Activated naive CD8-positive, alpha-beta T cell (primary cell): ENCODE measurements at regions not wholly inside any gene's neighbourhood (a gene's known extent, or its start where the extent isn't known, plus 50 kb on each side); places are given as distances from the start of the nearest gene placed in this dataset.
"Not testable (repeated sequence)": the region's sequence is repeated elsewhere in the genome, so short reads cannot be mapped to it uniquely, and the experiment has no call there.

Source experiments
- H3K27ac Mint-ChIP-seq: one replicate; pipeline ENCODE4 v1.8.0; 2021; ENCODE audit warnings: mixed read lengths
- H3K27me3 Mint-ChIP-seq: one replicate; pipeline ENCODE4 v1.8.0; 2021; ENCODE audit warnings: mixed read lengths
- H3K36me3 Mint-ChIP-seq: one replicate; pipeline ENCODE4 v1.8.0; 2021; ENCODE audit warnings: mixed read lengths
- H3K4me1 Mint-ChIP-seq: one replicate; pipeline ENCODE4 v1.8.0; 2021; ENCODE audit warnings: low read depth, mixed read lengths
- H3K4me3 Mint-ChIP-seq: one replicate; pipeline ENCODE4 v1.8.0; 2021; ENCODE audit warnings: mild to moderate bottlenecking, mixed read lengths
- H3K9me3 Mint-ChIP-seq: one replicate; pipeline ENCODE4 v1.8.0; 2021; ENCODE audit warnings: low read depth, mixed read lengths

GRCh38 chr1:234835239-234835638 is 225.3 kb upstream of the IRF2BP2 start:
- Mint-ChIP-seq H3K36me3 (no peaks in the 10 kb centered on the region), H3K27ac (no peak overlapping the region), H3K27me3 (no peaks in the 10 kb centered on the region), H3K4me3 (no peak overlapping the region), H3K9me3 (no peaks in the 10 kb centered on the region), H3K4me1 (peaks cover 12% of the 10 kb centered on the region)

GRCh38 chr1:234833646-234834045 is 223.7 kb upstream of the IRF2BP2 start:
- H3K4me3 Mint-ChIP-seq = no peak overlapping the region
- H3K36me3 Mint-ChIP-seq = no peaks in the 10 kb centered on the region
- H3K4me1 Mint-ChIP-seq = peaks cover 16% of the 10 kb centered on the region
- H3K27ac Mint-ChIP-seq = no peak overlapping the region
- H3K9me3 Mint-ChIP-seq = no peaks in the 10 kb centered on the region
- H3K27me3 Mint-ChIP-seq = no peaks in the 10 kb centered on the region

DNA sequence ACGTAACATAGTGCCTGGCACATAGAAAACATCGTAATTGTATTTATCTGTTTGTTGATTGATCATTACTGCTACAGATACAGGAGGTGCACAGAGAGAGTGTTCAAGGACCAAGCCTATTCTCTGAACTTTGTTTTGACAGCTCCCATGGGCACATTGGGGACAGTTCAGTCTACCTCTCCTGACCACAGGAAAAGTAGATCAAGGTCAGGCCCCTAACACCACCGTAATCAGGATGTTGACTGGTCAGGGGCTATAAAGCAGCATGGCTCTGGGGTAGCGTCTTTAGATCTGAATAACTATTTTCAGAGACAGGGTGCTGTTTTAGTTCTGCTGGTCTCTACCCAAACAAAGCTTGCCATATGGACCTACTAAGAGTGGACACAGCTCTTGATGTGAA is 223.1 kb upstream of the IRF2BP2 start:
- Mint-ChIP-seq H3K36me3 (no peaks in the 10 kb centered on the region), H3K4me3 (no peak overlapping the region), H3K9me3 (no peaks in the 10 kb centered on the region), H3K27me3 (no peaks in the 10 kb centered on the region), H3K4me1 (peaks cover 12% of the 10 kb centered on the region), H3K27ac (no peak overlapping the region)

GRCh38 chr1:234827656-234828055 is 217.7 kb upstream of the IRF2BP2 start:
- H3K27me3 Mint-ChIP-seq = no peaks in the 10 kb centered on the region
- H3K27ac Mint-ChIP-seq = no peak overlapping the region
- peaks cover 7% of the 10 kb centered on the region for H3K4me1 Mint-ChIP-seq
- H3K36me3 Mint-ChIP-seq = no peaks in the 10 kb centered on the region
- H3K4me3 Mint-ChIP-seq = no peak overlapping the region
- H3K9me3 Mint-ChIP-seq = no peaks in the 10 kb centered on the region

- Mint-ChIP-seq H3K27me3 (no peaks in the 10 kb centered on the region), H3K4me3 (no peak overlapping the region), H3K27ac (no peak overlapping the region), H3K36me3 (no peaks in the 10 kb centered on the region), H3K4me1 (peaks cover 7% of the 10 kb centered on the region), H3K9me3 (no peaks in the 10 kb centered on the region)
These were observed 217.2 kb upstream of the IRF2BP2 start for GRCh38 chr1:234827181-234827580.

DNA sequence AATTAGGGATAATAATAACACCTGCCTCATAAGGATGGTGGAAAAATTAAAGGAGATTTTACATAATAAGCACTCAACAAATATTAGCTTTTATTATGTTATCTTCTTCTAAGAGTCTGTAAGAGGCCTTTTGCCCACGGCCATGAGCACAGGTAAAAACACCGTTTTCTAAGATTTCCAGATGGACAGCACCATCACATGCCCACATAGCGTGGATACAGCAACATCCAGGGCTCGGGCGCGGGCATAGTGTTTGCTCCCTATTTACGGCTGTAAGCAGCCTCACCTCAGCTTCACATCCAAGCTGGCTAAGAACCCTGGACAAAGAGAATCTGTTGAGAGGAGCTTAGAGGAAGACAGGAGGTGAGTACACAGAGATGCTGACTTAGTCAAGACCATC is 216.4 kb upstream of the IRF2BP2 start:
- H3K27me3 Mint-ChIP-seq = no peaks in the 10 kb centered on the region
- H3K9me3 Mint-ChIP-seq = no peaks in the 10 kb centered on the region
- H3K27ac Mint-ChIP-seq = no peak overlapping the region
- H3K36me3 Mint-ChIP-seq = no peaks in the 10 kb centered on the region
- no peak overlapping the region for H3K4me3 Mint-ChIP-seq
- peaks cover 7% of the 10 kb centered on the region for H3K4me1 Mint-ChIP-seq

DNA sequence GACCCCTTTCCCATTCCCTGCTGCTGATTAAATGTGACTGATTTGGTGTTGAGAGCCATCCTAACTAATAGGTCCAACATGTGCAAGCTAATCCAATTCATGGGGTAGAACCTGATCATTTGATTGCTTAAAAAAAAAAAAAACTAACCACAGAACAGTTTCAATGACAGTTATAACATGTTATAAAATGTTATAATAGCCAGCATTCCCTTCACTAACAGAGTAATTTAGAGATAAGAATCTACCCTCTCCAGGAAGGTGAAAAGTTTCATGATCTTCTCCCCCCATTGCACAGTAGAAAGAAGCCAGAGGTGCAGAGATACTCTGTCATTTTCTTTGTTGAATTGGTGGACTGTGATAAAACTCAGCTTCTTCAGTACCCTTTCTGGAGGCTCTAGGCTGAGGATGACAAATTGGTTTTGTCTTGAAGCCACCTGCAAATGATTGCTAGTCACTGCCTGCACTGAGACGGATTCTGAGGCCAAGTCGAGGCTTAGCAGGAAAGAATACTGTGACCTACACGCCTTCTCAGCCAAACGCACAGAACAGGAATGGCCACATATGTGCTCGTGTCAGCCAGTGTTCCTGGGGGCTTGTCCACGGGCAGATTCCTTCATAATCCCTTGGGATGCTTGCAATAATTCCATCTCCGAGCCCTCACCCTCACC is 215.7 kb upstream of the IRF2BP2 start:
- H3K36me3 Mint-ChIP-seq = no peaks in the 10 kb centered on the region
- H3K9me3 Mint-ChIP-seq = no peaks in the 10 kb centered on the region
- no peak overlapping the region for H3K4me3 Mint-ChIP-seq
- H3K27me3 Mint-ChIP-seq = no peaks in the 10 kb centered on the region
- no peak overlapping the region for H3K27ac Mint-ChIP-seq
- peaks cover 7% of the 10 kb centered on the region for H3K4me1 Mint-ChIP-seq

- H3K4me3 Mint-ChIP-seq, H3K9me3 Mint-ChIP-seq, H3K27me3 Mint-ChIP-seq: not testable (repeated sequence)
These were observed 214.9 kb upstream of the IRF2BP2 start for GRCh38 chr1:234824836-234825235.

DNA sequence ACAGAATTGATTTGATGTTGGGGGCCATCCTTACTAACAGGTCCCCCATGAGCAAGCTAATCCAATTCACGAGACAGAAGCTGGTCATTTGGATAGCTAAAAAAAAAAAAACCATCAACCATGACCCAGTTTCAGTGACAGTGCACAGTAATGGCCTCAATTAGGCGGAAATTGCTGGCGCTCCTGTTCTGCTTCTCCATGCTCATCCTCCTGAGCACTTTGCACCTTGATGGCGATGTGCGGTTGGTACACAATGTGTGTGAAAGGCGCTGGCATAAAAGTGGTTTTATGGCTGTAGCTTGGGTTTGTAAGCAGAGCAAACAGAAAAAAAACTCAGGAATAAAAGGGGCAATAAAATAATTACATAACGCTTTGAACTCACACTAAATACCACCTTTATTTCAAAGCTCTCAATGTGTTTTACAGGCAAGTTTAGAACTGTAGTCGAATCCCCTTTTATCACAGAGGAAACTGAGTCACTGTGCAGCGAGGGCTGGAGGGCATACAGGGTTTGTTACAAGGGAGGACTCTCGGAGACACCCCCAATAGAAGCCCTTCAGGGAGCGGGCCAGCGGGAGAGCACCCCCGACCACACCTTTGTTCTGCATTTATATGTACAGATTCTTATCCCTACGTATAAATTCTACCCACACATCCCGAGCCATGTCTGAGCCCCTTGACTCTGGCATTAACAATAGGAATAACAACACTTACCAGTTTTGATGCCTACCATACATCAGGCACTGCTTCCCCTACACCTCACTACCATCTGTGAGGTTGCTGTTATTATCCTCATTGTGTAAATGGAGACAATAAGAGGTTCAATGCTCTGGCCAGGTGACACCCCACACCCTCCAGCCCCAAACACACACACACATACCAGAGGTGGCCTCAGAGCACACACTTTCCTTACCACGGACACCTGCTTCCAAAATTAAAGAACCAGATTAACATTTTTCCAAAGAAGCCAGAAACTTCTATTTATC is 213.5 kb upstream of the IRF2BP2 start:
- Mint-ChIP-seq H3K27ac (no peak overlapping the region), H3K4me3 (no peak overlapping the region), H3K4me1 (no peaks in the 10 kb centered on the region), H3K36me3 (no peaks in the 10 kb centered on the region), H3K9me3 (no peaks in the 10 kb centered on the region), H3K27me3 (no peaks in the 10 kb centered on the region)

More at GRCh38 chr1:234824836-234825235, 214.9 kb upstream of the IRF2BP2 start:
- H3K27ac Mint-ChIP-seq, H3K36me3 Mint-ChIP-seq, H3K4me1 Mint-ChIP-seq: not testable (repeated sequence)

- Mint-ChIP-seq H3K36me3 (no peaks in the 10 kb centered on the region), H3K4me3 (no peak overlapping the region), H3K9me3 (no peaks in the 10 kb centered on the region), H3K27me3 (no peaks in the 10 kb centered on the region), H3K4me1 (no peaks in the 10 kb centered on the region), H3K27ac (no peak overlapping the region)
These were observed 211.9 kb upstream of the IRF2BP2 start for GRCh38 chr1:234821840-234822239.

DNA sequence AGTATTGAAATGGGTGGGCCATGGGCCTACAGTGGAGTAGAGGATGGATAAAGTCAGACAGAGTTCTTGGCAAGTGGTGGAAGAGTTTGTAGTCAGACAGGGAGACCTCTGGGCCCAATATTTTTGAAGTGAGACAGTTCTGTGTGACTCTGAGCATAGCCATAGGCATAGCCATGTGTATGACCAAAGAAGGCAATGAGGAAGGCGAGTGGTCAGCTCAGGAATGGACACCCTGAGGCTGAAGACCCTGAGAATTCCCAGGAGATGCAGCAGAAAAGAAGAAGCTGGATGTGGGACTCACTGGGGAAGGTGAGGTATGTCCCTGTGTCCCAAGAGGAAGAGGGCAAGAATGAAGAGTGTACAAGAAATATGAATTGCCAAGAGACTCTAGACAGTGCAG is 210.6 kb upstream of the IRF2BP2 start:
- H3K4me3 Mint-ChIP-seq = no peak overlapping the region
- H3K9me3 Mint-ChIP-seq = no peaks in the 10 kb centered on the region
- H3K4me1 Mint-ChIP-seq = no peaks in the 10 kb centered on the region
- H3K27me3 Mint-ChIP-seq = no peaks in the 10 kb centered on the region
- H3K27ac Mint-ChIP-seq = no peak overlapping the region
- H3K36me3 Mint-ChIP-seq = no peaks in the 10 kb centered on the region

- not testable (repeated sequence) for H3K4me3 Mint-ChIP-seq, H3K36me3 Mint-ChIP-seq, H3K9me3 Mint-ChIP-seq, H3K4me1 Mint-ChIP-seq, H3K27me3 Mint-ChIP-seq, H3K27ac Mint-ChIP-seq
These were observed 209.9 kb upstream of the IRF2BP2 start for GRCh38 chr1:234819845-234820244.

DNA sequence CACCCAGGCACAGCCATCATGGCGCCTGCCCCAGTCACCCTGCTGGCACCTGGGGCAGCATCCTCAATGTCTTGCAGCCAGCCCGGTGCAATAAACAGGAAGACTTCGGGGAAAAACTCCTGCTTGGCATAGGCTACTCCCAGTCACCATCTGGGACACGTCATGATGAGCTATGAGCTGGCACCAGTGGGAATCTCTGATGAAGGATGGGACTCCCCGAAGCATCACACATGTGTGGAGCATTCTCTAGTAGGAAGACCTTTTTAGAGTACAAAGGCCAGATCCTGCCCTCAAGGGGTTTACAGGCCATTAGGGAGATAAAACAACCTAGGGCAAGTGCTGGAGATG is 208.0 kb upstream of the IRF2BP2 start:
- H3K4me3 Mint-ChIP-seq, H3K4me1 Mint-ChIP-seq, H3K27ac Mint-ChIP-seq, H3K27me3 Mint-ChIP-seq, H3K36me3 Mint-ChIP-seq, H3K9me3 Mint-ChIP-seq: not testable (repeated sequence)

- not testable (repeated sequence) for H3K27ac Mint-ChIP-seq, H3K4me1 Mint-ChIP-seq, H3K9me3 Mint-ChIP-seq, H3K27me3 Mint-ChIP-seq, H3K36me3 Mint-ChIP-seq, H3K4me3 Mint-ChIP-seq
These were observed 207.5 kb upstream of the IRF2BP2 start for GRCh38 chr1:234817313-234818039.

- not testable (repeated sequence) for H3K4me1 Mint-ChIP-seq, H3K36me3 Mint-ChIP-seq, H3K4me3 Mint-ChIP-seq, H3K27me3 Mint-ChIP-seq, H3K9me3 Mint-ChIP-seq, H3K27ac Mint-ChIP-seq
These were observed 206.9 kb upstream of the IRF2BP2 start for GRCh38 chr1:234816864-234817263.
